Ectodermal cell (in vitro differentiated cells): ENCODE measurements at regions not wholly inside any gene's neighbourhood (a gene's known extent, or its start where the extent isn't known, plus 50 kb on each side); places are given as distances from the start of the nearest gene placed in this dataset.

ENCODE experiments used
- H3K27ac ChIP-seq: 2 replicates; pipeline ENCODE4 v1.7.0; 2013; ENCODE audit warnings: mild to moderate bottlenecking, low read depth, low read length; ENCODE audit not compliant: insufficient read depth, poor library complexity, severe bottlenecking
- H3K27me3 ChIP-seq: 2 replicates; pipeline ENCODE4 v1.7.0; 2013; ENCODE audit warnings: mild to moderate bottlenecking, low read length; ENCODE audit not compliant: insufficient read depth, control insufficient read depth, poor library complexity, severe bottlenecking
- H3K36me3 ChIP-seq: one replicate; pipeline ENCODE4 v1.7.0; 2013; ENCODE audit warnings: low read length; ENCODE audit not compliant: control insufficient read depth, insufficient read depth
- H3K4me1 ChIP-seq: one replicate; pipeline ENCODE4 v1.7.0; 2013; ENCODE audit warnings: low read length; ENCODE audit not compliant: control insufficient read depth, insufficient read depth
- H3K4me3 ChIP-seq: 2 replicates; pipeline ENCODE4 v1.7.0; 2013; ENCODE audit warnings: low read depth, low read length, control low read depth; ENCODE audit not compliant: insufficient read depth
- H3K9me3 ChIP-seq: 2 replicates; pipeline ENCODE4 v1.7.0; 2013; ENCODE audit warnings: mild to moderate bottlenecking, low read length, moderate library complexity; ENCODE audit not compliant: control insufficient read depth
- WGBS, 2 experiments: methylation state at CpG; one replicate each; pipeline ENCODE4 v1.1.7; 2013; ENCODE audit warnings: missing lambda C conversion rate in 2 of 2; 5-methylcytosine and 5-hydroxymethylcytosine counted together

DNA sequence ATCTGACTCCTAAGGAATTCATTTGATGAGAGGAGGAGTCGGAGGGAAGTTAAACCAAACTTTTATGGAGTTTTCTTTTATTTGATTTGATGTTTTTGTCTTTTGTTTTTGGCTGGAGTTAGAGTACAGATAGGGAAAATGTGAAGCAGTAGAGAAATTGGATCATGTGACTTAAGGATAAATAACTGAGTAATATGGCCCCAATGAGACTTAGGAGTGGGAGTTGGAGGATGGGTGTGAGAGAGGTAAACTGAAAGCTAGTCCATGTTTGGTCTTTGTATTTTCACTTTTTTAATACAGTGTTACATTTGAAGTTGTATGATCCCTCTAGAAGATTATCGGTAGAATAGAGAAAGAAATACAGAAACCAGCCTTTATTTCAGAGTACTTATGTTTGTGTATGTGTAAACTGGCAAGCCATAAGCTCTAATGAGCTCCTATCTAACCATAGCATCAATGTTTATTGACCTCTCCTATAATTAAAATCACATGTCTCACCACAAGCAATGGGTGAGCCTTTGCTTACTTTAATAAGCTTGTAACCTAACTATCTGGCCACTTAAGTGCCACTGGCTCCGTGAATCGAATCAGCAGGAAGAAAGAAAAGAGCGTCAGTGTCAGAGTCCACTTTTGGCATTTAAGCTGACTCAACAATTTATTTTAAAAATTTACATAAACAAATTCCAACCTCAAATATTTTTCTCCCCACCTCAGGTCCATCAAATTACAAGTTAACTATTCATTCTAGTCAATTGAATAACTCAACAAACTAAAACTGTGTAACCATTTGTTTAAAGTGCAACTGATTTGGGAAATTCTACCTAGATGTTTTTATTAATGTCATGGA is 113.8 kb downstream of the EPDR1 start:
- H3K27me3 ChIP-seq = no peaks in the 10 kb centered on the region
- H3K4me1 ChIP-seq = peaks cover 2% of the 10 kb centered on the region
- WGBS, 2 experiments = 93 to 99% methylated on average over 4 of the region's 5 CpGs
- no peaks in the 10 kb centered on the region for H3K36me3 ChIP-seq
- no peaks in the 10 kb centered on the region for H3K9me3 ChIP-seq
- no peak overlapping the region for H3K27ac ChIP-seq
- no peak overlapping the region for H3K4me3 ChIP-seq

DNA sequence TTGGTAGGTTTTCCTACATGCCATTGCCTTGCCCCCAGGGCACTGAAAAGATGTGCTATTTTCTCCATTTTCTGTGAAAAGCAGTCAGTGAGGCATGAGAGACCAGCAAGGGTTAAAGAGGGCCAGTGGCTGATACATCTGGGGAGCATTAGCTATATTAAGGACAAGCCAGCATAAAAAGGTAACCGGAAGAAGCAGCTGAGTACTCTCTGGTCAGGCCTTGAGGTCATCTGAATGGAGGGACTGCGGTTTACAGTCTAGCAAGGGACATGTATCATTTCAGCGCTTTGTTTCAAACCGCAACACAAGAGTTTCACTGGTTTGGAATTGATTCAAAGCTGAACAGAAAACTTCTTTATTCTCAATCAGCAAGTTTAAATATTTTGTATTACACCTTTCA is 120.4 kb downstream of the EPDR1 start:
- H3K27ac ChIP-seq = no peak overlapping the region
- no peak overlapping the region for H3K4me3 ChIP-seq
- H3K9me3 ChIP-seq = no peaks in the 10 kb centered on the region
- H3K27me3 ChIP-seq = no peaks in the 10 kb centered on the region
- no peaks in the 10 kb centered on the region for H3K36me3 ChIP-seq
- no peaks in the 10 kb centered on the region for H3K4me1 ChIP-seq
- 89 to 93% methylated on average over 4 of the region's 4 CpGs for WGBS, 2 experiments

DNA sequence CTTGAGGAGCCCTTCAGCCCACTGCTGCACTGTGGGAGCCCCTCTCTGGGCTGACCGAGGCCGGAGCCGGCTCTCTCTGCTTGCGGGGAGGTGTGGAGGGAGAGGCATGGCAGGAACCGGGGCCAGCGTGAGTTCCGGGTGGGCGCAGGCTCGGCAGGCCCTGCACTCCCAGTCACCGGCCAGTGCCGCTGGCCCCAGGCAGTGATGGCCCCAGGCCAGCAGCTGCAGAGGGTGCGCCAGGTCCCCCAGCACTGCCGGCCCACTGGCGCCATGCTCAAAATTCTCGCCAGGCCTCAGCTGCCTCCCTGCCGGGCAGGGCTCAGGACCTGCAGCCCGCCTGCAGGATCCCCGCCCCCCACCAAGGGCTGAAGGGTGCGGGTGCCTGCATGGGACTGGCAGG is 128.4 kb upstream of the STARD3NL start:
- Histone ChIP-seq H3K36me3 (no peaks in the 10 kb centered on the region), H3K27ac (no peak overlapping the region), H3K4me1 (no peaks in the 10 kb centered on the region), H3K27me3 (no peaks in the 10 kb centered on the region), H3K9me3 (no peaks in the 10 kb centered on the region), H3K4me3 (no peak overlapping the region)
- 93% methylated on average over 19 of the region's 19 CpGs for WGBS, 2 experiments

DNA sequence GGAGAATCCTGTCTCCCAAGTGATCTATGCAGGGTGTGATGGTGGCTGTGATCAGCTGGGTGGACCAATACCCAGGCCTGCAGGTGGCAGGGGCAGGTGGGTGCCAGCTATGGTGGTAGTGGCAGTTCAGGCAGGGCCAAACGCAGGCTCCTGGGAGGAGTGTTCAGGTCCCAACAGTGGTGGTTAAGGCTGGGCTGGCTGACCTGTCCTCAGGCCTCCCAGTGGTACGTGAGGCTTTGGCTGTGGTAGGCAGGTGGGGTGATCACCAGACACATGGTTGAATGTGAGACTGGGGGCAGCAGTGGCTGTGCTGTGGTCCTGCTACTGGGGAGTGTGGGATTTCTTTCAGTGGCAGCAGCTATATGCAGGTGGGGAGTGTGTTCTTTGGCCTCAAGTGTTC is 126.7 kb upstream of the STARD3NL start:
- H3K4me1 ChIP-seq = no peaks in the 10 kb centered on the region
- no peaks in the 10 kb centered on the region for H3K9me3 ChIP-seq
- no peaks in the 10 kb centered on the region for H3K36me3 ChIP-seq
- 92 to 93% methylated on average over 2 of the region's 2 CpGs for WGBS, 2 experiments
- H3K4me3 ChIP-seq = no peak overlapping the region
- no peaks in the 10 kb centered on the region for H3K27me3 ChIP-seq
- no peak overlapping the region for H3K27ac ChIP-seq

DNA sequence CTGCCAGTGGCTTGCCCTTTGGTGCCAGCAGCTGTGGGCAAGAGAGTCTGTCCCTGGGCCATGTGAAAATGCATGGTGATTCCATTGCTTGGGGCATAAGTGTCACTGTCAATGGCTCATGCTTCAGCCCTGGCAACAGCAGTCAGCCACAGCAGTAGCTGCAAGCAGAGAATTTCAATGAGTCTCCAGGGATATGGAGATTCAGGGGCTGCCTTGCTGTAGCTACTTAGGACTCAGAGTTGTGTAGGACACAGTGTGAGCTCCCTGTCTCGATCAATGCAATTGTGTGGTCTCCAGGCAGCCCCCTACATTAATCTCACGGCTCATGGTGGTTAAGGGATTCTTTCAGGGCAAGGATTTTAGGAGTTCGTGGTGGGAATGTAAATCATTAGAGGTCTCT is 126.3 kb upstream of the STARD3NL start:
- Histone ChIP-seq H3K9me3 (no peaks in the 10 kb centered on the region), H3K36me3 (no peaks in the 10 kb centered on the region), H3K27ac (peak overlapping the region; percentile 40), H3K4me1 (no peaks in the 10 kb centered on the region), H3K4me3 (no peak overlapping the region), H3K27me3 (no peaks in the 10 kb centered on the region)
- WGBS, 2 experiments = 33 to 56% methylated on average over 1 to 3 of the region's 3 CpGs

DNA sequence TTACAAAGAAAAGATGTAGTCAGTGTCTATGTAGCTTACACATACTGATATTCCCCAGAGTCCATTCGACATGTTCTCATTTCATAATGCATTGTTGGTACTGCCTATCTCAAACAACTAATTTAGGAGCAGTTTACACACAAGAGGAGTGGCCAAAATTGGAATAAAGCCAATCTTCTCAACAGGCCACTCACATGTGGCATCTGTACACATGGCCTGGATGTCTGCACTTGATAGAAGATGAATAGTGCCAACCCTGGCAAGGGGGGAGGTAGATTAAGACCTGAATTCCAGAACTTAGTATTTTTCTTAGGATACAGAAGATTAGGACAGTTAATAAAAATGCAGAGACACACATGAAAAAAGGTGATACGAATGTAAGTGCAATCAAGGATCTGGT is 125.3 kb upstream of the STARD3NL start:
- Histone ChIP-seq H3K4me1 (no peaks in the 10 kb centered on the region), H3K27me3 (no peaks in the 10 kb centered on the region), H3K9me3 (no peaks in the 10 kb centered on the region), H3K36me3 (no peaks in the 10 kb centered on the region), H3K4me3 (no peak overlapping the region), H3K27ac (no peak overlapping the region)
- 95 to 97% methylated on average over 2 of the region's 2 CpGs for WGBS, 2 experiments

DNA sequence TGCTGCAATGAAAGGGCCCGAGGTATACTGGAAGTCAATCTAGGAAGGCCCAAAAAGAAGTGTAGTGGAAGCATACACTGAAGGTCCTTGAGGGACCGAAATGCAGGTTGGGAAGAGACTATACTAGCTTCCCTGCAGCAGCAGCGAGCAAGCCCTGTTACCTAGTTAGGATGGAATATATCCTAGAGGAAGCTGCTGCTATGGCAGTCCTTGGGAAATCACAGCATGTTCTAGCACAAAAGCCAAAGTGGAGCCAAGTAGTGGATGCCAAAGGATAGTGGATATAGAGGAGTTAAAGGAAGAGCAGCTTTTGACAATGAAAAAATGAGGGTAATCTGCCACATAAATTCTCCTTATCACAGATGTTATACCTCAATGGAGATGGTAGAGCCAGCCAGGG is 123.8 kb upstream of the STARD3NL start:
- H3K27me3 ChIP-seq = no peaks in the 10 kb centered on the region

DNA sequence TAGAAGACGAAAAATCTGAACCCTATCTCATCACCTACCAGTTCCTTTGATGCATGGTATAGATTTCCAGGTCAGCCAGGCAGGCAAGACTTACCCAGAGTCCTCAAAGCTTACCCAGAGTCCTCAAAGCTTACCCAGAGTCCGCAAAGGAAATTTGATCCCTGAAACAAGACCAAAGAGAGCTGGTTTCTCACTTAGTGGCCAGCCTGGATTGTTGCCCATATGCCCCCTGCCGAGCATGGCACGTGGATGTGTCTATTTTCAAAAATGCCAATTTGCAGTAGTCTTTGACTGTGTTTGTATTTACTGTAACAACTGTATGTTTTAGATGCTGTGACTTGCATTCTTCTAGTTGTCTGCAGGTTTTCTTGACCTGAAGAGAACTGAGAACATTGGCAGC is 120.2 kb upstream of the STARD3NL start:
- H3K9me3 ChIP-seq = no peaks in the 10 kb centered on the region
- H3K27me3 ChIP-seq = no peaks in the 10 kb centered on the region
- H3K4me3 ChIP-seq = no peak overlapping the region
- H3K36me3 ChIP-seq = no peaks in the 10 kb centered on the region
- no peak overlapping the region for H3K27ac ChIP-seq
- H3K4me1 ChIP-seq = no peaks in the 10 kb centered on the region
- 87 to 89% methylated on average over 4 of the region's 4 CpGs for WGBS, 2 experiments

More for the DNA sequence above, 123.8 kb upstream of the STARD3NL start:
- Histone ChIP-seq H3K4me1 (no peaks in the 10 kb centered on the region), H3K9me3 (no peaks in the 10 kb centered on the region), H3K27ac (no peak overlapping the region), H3K4me3 (no peak overlapping the region), H3K36me3 (no peaks in the 10 kb centered on the region)
- 93 to 94% methylated on average over 3 of the region's 3 CpGs for WGBS, 2 experiments

DNA sequence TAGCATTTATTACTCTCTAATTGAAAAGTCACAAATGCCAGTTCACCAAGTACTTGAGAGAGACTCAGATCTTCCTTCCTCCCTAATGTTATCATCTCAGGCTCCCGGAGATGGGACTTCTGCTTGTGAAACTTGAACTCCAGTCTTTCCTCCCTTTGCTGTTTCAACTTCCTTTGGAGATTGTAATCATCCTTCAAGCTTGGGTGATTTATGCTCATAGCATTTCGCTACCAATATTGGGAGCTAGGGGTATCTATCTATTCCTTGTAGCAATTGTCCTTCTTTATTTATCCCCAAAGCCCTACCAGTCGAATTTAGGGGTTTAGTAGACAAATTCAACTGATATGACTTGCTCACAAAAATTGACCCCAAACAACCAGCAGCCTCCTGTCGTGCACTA is 117.9 kb upstream of the STARD3NL start:
- no peaks in the 10 kb centered on the region for H3K27me3 ChIP-seq
- no peak overlapping the region for H3K27ac ChIP-seq
- no peaks in the 10 kb centered on the region for H3K4me1 ChIP-seq
- H3K36me3 ChIP-seq = no peaks in the 10 kb centered on the region
- no peaks in the 10 kb centered on the region for H3K9me3 ChIP-seq
- 75 to 80% methylated on average over 4 of the region's 4 CpGs for WGBS, 2 experiments
- no peak overlapping the region for H3K4me3 ChIP-seq

DNA sequence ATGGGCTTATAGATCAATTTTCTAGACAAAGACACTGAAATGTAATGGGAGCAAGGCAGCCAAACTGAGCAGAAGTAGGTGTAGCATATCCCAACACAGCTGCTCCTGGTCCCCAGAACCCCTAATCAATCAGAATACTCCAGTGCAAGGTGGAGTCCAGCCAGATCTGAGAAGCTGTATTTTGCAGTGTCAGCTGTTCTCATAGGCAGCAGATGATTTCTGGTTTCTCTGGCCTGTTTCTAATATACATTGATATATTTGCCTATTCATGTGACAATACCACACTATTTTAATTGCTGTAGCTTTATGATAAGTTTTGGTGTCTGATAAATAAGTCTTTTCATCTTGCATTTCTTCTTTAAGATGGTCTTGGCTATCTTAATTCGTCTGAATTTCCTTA is 117.4 kb upstream of the STARD3NL start:
- Histone ChIP-seq H3K36me3 (no peaks in the 10 kb centered on the region), H3K4me3 (no peak overlapping the region), H3K4me1 (no peaks in the 10 kb centered on the region), H3K27ac (no peak overlapping the region), H3K27me3 (no peaks in the 10 kb centered on the region), H3K9me3 (no peaks in the 10 kb centered on the region)
- 100% methylated on average over 1 of the region's 1 CpG; no CpG with 5 or more reads in 1 of the 2 experiments for WGBS, 2 experiments
